ENCODE measurements at regions not wholly inside any gene's neighbourhood (a gene's known extent, or its start where the extent isn't known, plus 50 kb on each side); places are given as distances from the start of the nearest gene placed in this dataset.

GRCh38 chr9:73911804-73912203 is 585.3 kb upstream of the RORB start:
- Histone ChIP-seq H4K20me1 (replicated peaks; ENCODE audit: control insufficient read depth, extremely low read depth, insufficient read depth, low read length) (no peaks in the 10 kb centered on the region), H3K27ac (ENCODE audit: insufficient read depth, low read depth, low read length) (no peak overlapping the region), H3K79me2 (ENCODE audit: control insufficient read depth, insufficient read depth, low read length) (no peaks in the 10 kb centered on the region), H3K4me1 (ENCODE audit: control insufficient read depth, extremely low read depth, insufficient read depth, low read length) (no peaks in the 10 kb centered on the region), H3K4me2 (ENCODE audit: insufficient read depth, low read length) (no peak overlapping the region), H3K27me3 (ENCODE audit: control insufficient read depth in 2 of 2, insufficient read depth in 2 of 2, low read length in 2 of 2) (no peaks in the 10 kb centered on the region), H2AFZ (ENCODE audit: low read depth, low read length) (no peak overlapping the region), H3K9ac (replicated peaks; ENCODE audit: extremely low read depth, insufficient read depth, low read length) (no peak overlapping the region), H3K36me3 (ENCODE audit: control insufficient read depth in 2 of 2, extremely low read depth in 1 of 2, insufficient read depth in 2 of 2, low read length in 2 of 2) (no peaks in the 10 kb centered on the region), H3K4me3 (replicated peaks in 1 of 3; ENCODE audit: insufficient read depth in 1 of 3, low read depth in 1 of 3, low read length in 3 of 3) (no peak overlapping the region), H3K9me1 (replicated peaks; ENCODE audit: control insufficient read depth, extremely low read depth, insufficient read depth, low read length) (no peaks in the 10 kb centered on the region), H3K9me3 (replicated peaks; ENCODE audit: control insufficient read depth, insufficient read depth, low read length) (no peaks in the 10 kb centered on the region)
- ChIA-PET CTCF (no interaction called here), POLR2A (no interaction called here)
- dilution Hi-C loops (cut with MboI; ENCODE audit: extremely low pct_ligation_motif_present, low sequenced_read_pairs) (no loop called here), intact Hi-C loops (cut with micrococcal nuclease) (no loop called here)
- DNase-seq (ENCODE audit: low read depth, low spot score) (no peak), FAIRE-seq (no peak)
- no TSS peak for BruUV-seq (replicated peaks)
- no peak for TF ChIP-seq POLR2AphosphoS5 (IDR thresholded peaks at IDR 0.05; ENCODE audit: insufficient read depth, low read depth, low read length)
- TF ChIP-seq CTCF (IDR thresholded peaks at IDR 0.05; ENCODE audit: extremely low read depth in 1 of 2, insufficient read depth in 1 of 2, low read depth in 1 of 2, low read length in 2 of 2), result no peak
- TF ChIP-seq JUN (IDR thresholded peaks at IDR 0.05; ENCODE audit: borderline replicate concordance, insufficient read depth, insufficient read length, low read depth), result no peak
- TF ChIP-seq MAX (IDR thresholded peaks at IDR 0.05; ENCODE audit: insufficient read depth, insufficient read length), result no peak

GRCh38 chr9:73916016-73916673 is 581.0 kb upstream of the RORB start:
- H3K9me1 ChIP-seq (replicated peaks; ENCODE audit: control insufficient read depth, extremely low read depth, insufficient read depth, low read length), result no peaks in the 10 kb centered on the region
- H3K79me2 ChIP-seq (ENCODE audit: control insufficient read depth, insufficient read depth, low read length), result no peaks in the 10 kb centered on the region
- no peak overlapping the region for H3K4me3 ChIP-seq (replicated peaks in 1 of 3; ENCODE audit: insufficient read depth in 1 of 3, low read depth in 1 of 3, low read length in 3 of 3)
- dilution Hi-C loops (cut with MboI; ENCODE audit: extremely low pct_ligation_motif_present, low sequenced_read_pairs) (no loop called here), intact Hi-C loops (cut with micrococcal nuclease) (no loop called here)
- FAIRE-seq, result no peak
- ChIA-PET CTCF (no interaction called here), POLR2A (no interaction called here)
- no peaks in the 10 kb centered on the region for H4K20me1 ChIP-seq (replicated peaks; ENCODE audit: control insufficient read depth, extremely low read depth, insufficient read depth, low read length)
- H3K27ac ChIP-seq (ENCODE audit: insufficient read depth, low read depth, low read length), result no peak overlapping the region
- no TSS peak for BruUV-seq (replicated peaks)
- H3K27me3 ChIP-seq (ENCODE audit: control insufficient read depth in 2 of 2, insufficient read depth in 2 of 2, low read length in 2 of 2), result no peaks in the 10 kb centered on the region
- no peak overlapping the region for H2AFZ ChIP-seq (ENCODE audit: low read depth, low read length)
- H3K9me3 ChIP-seq (replicated peaks; ENCODE audit: control insufficient read depth, insufficient read depth, low read length), result no peaks in the 10 kb centered on the region
- H3K9ac ChIP-seq (replicated peaks; ENCODE audit: extremely low read depth, insufficient read depth, low read length), result no peak overlapping the region
- no peak overlapping the region for H3K4me2 ChIP-seq (ENCODE audit: insufficient read depth, low read length)
- TF ChIP-seq MAX (IDR thresholded peaks at IDR 0.05; ENCODE audit: insufficient read depth, insufficient read length) (no peak), POLR2A (IDR thresholded peaks at IDR 0.05; ENCODE audit: low read depth, low read length) (no peak), FOS (IDR thresholded peaks at IDR 0.05; ENCODE audit: borderline replicate concordance, insufficient read depth, low read length) (no peak), POLR2AphosphoS5 (IDR thresholded peaks at IDR 0.05; ENCODE audit: insufficient read depth, low read depth, low read length) (no peak)
- no peaks in the 10 kb centered on the region for H3K36me3 ChIP-seq (ENCODE audit: control insufficient read depth in 2 of 2, extremely low read depth in 1 of 2, insufficient read depth in 2 of 2, low read length in 2 of 2)
- no peaks in the 10 kb centered on the region for H3K4me1 ChIP-seq (ENCODE audit: control insufficient read depth, extremely low read depth, insufficient read depth, low read length)
- DNase-seq (ENCODE audit: low read depth, low spot score), result no peak

All from endothelial cell of umbilical vein (primary cell).